EH (cell line): ENCODE measurements at regions not wholly inside any gene's neighbourhood (a gene's known extent, or its start where the extent isn't known, plus 50 kb on each side); places are given as distances from the start of the nearest gene placed in this dataset.
"Not testable (repeated sequence)": the region's sequence is repeated elsewhere in the genome, so short reads cannot be mapped to it uniquely, and the experiment has no call there.

Experiments used
- DNase-seq: peaks from one replicate; pipeline ENCODE4 v3.0.0-alpha.2; 2015; ENCODE audit warnings: low read depth

GRCh38 chr4:71841336-71841735 is 57.5 kb upstream of the GC start:
- no peak for DNase-seq

- no peak for DNase-seq
Measured at GRCh38 chr4:71847300-71847699, 63.4 kb upstream of the GC start.

GRCh38 chr4:71855944-71856343 is 72.1 kb upstream of the GC start:
- no peak for DNase-seq

GRCh38 chr4:71857713-71858451 is 74.0 kb upstream of the GC start:
- no peak for DNase-seq

- no peak for DNase-seq
Measured at GRCh38 chr4:71860643-71861042, 76.8 kb upstream of the GC start.

- DNase-seq: no peak
Measured at GRCh38 chr4:71862315-71862714, 78.4 kb upstream of the GC start.

GRCh38 chr4:71863457-71863856 is 79.6 kb upstream of the GC start:
- DNase-seq: no peak

- DNase-seq: no peak
Measured at GRCh38 chr4:71864380-71864779, 80.5 kb upstream of the GC start.

GRCh38 chr4:71866212-71866885 is 82.5 kb upstream of the GC start:
- no peak for DNase-seq

GRCh38 chr4:71867598-71867997 is 83.7 kb upstream of the GC start:
- no peak for DNase-seq

GRCh38 chr4:71870456-71870855 is 86.6 kb upstream of the GC start:
- DNase-seq: no peak

- DNase-seq: no peak
Measured at GRCh38 chr4:71872221-71872620, 88.3 kb upstream of the GC start.

- DNase-seq: no peak
Measured at GRCh38 chr4:71872767-71873415, 89.0 kb upstream of the GC start.

- no peak for DNase-seq
Measured at GRCh38 chr4:71878376-71878775, 94.5 kb upstream of the GC start.

- no peak for DNase-seq
Measured at GRCh38 chr4:71882113-71882841, 98.4 kb upstream of the GC start.

GRCh38 chr4:71900366-71900765 is 116.5 kb upstream of the GC start:
- DNase-seq: not testable (repeated sequence)

- DNase-seq: not testable (repeated sequence)
Measured at GRCh38 chr4:71905594-71905993, 121.7 kb upstream of the GC start.

GRCh38 chr4:71906096-71906495 is 122.2 kb upstream of the GC start:
- no peak for DNase-seq

GRCh38 chr4:71907071-71907470 is 123.2 kb upstream of the GC start:
- no peak for DNase-seq

- DNase-seq: no peak
Measured at GRCh38 chr4:71907782-71908181, 123.9 kb upstream of the GC start.

GRCh38 chr4:71913275-71913674 is 118.5 kb upstream of the NPFFR2 start:
- no peak for DNase-seq

GRCh38 chr4:71923070-71923469 is 108.7 kb upstream of the NPFFR2 start:
- DNase-seq: no peak

GRCh38 chr4:71930459-71930858 is 101.3 kb upstream of the NPFFR2 start:
- DNase-seq: no peak
